ENCODE measurements at regions not wholly inside any gene's neighbourhood (a gene's known extent, or its start where the extent isn't known, plus 50 kb on each side); places are given as distances from the start of the nearest gene placed in this dataset.

- no peak for DNase-seq
These were observed 69.3 kb upstream of the NPY start for GRCh38 chr7:24214670-24215069.

GRCh38 chr7:24216576-24217125, 67.3 kb upstream of the NPY start:
- DNase-seq, result no peak

- no peak for DNase-seq
These were observed 62.5 kb upstream of the NPY start for GRCh38 chr7:24221500-24221899.

GRCh38 chr7:24227068-24227467, 56.9 kb upstream of the NPY start:
- no peak for DNase-seq

GRCh38 chr7:24227603-24228359, 56.2 kb upstream of the NPY start:
- DNase-seq, result peak; percentile 5 to 6

GRCh38 chr7:24229481-24230226, 54.3 kb upstream of the NPY start:
- no peak for DNase-seq

GRCh38 chr7:24231493-24231892, 52.5 kb upstream of the NPY start:
- no peak for DNase-seq

GRCh38 chr7:24233386-24233785, 50.6 kb upstream of the NPY start:
- DNase-seq, result no peak

All from activated CD4-positive, alpha-beta T cell treated with anti-CD3 and anti-CD28 coated beads for 4 hours (primary cell).